Neural cell (in vitro differentiated cells): ENCODE measurements at regions not wholly inside any gene's neighbourhood (a gene's known extent, or its start where the extent isn't known, plus 50 kb on each side); places are given as distances from the start of the nearest gene placed in this dataset.
"Not testable (repeated sequence)": the region's sequence is repeated elsewhere in the genome, so short reads cannot be mapped to it uniquely, and the experiment has no call there.

Experiments used
- H2AFZ ChIP-seq: fragments of 200-600, 300-800 bp; sonication (generic), shearing (Covaris generic); 2 replicates; pipeline ENCODE4 v1.6.0; 2014; ENCODE audit warnings: low read depth, mild to moderate bottlenecking, antibody characterized with exemption, low read length, moderate library complexity
- H3F3A ChIP-seq: fragments of 200-600 bp; shearing (Covaris generic); 2 replicates; pipeline ENCODE4 v1.6.1; 2016; ENCODE audit warnings: mild to moderate bottlenecking, moderate library complexity, mixed read lengths, antibody characterized with exemption, low read length; ENCODE audit not compliant: insufficient read depth, poor library complexity, severe bottlenecking
- H3K27ac ChIP-seq: fragments of 200-600, 300-800 bp; sonication (generic), shearing (Covaris generic); 2 replicates; pipeline ENCODE4 v1.5.1; 2014; ENCODE audit warnings: mild to moderate bottlenecking, low read length, moderate library complexity
- H3K27me3 ChIP-seq: fragments of 300-800, 200-600 bp; sonication (generic), shearing (Covaris generic); 2 replicates; pipeline ENCODE4 v1.6.0; 2014; ENCODE audit warnings: mild to moderate bottlenecking, low read depth, low read length, moderate library complexity; ENCODE audit not compliant: insufficient read depth
- H3K36me3 ChIP-seq: fragments of 300-800, 200-600 bp; sonication (generic), shearing (Covaris generic); 2 replicates; pipeline ENCODE4 v1.5.1; 2014; ENCODE audit warnings: mild to moderate bottlenecking, antibody characterized with exemption, low read length, moderate library complexity; ENCODE audit not compliant: insufficient read depth
- H3K4me2 ChIP-seq: fragments of 300-800, 200-600 bp; sonication (generic), shearing (Covaris generic); 2 replicates; pipeline ENCODE4 v1.6.0; 2014; ENCODE audit warnings: mild to moderate bottlenecking, low read length
- H3K4me3 ChIP-seq: fragments of 300-800, 200-600 bp; sonication (generic), shearing (Covaris generic); 2 replicates; pipeline ENCODE4 v1.5.1; 2014; ENCODE audit warnings: mild to moderate bottlenecking, low read length, moderate library complexity
- H3K79me2 ChIP-seq: fragments of 200-600 bp; shearing (Covaris generic); replicated peaks from 2 replicates; pipeline ENCODE4 v1.6.0; 2014; ENCODE audit warnings: mild to moderate bottlenecking, low read length, moderate library complexity; ENCODE audit not compliant: insufficient read depth
- H3K9ac ChIP-seq: fragments of 300-800, 200-600 bp; sonication (generic), shearing (Covaris generic); 2 replicates; pipeline ENCODE4 v1.6.1; 2016; ENCODE audit warnings: mild to moderate bottlenecking, low read length, mixed read lengths
- H3K9me2 ChIP-seq: fragments of 200-600 bp; shearing (Covaris generic); 2 replicates; pipeline ENCODE4 v1.6.1; 2016; ENCODE audit warnings: mild to moderate bottlenecking, low read length, mixed read lengths; ENCODE audit not compliant: insufficient read depth
- H3K9me3 ChIP-seq: fragments of 200-600, 300-800 bp; sonication (generic), shearing (Covaris generic); 2 replicates; pipeline ENCODE4 v1.6.1; 2016; ENCODE audit warnings: mild to moderate bottlenecking, mixed run types, low read length, moderate library complexity, mixed read lengths
- H4K20me1 ChIP-seq: fragments of 200-600 bp; shearing (Covaris generic); 2 replicates; pipeline ENCODE4 v1.6.1; 2016; ENCODE audit warnings: mild to moderate bottlenecking, mixed run types; ENCODE audit not compliant: insufficient read depth
- CTCF ChIP-seq: fragments of 450-650 bp; IDR thresholded peaks from 2 replicates; pipeline ENCODE4 v1.5.1; 2014; ENCODE audit warnings: antibody characterized with exemption, mild to moderate bottlenecking, moderate library complexity; ENCODE audit not compliant: poor library complexity, severe bottlenecking
- EP300 ChIP-seq: fragments of 450-650 bp; conservative IDR thresholded peaks from 2 replicates; pipeline ENCODE4 v1.6.1; 2014; ENCODE audit warnings: antibody characterized with exemption, mild to moderate bottlenecking, moderate library complexity; ENCODE audit not compliant: poor library complexity, severe bottlenecking
- EZH2 ChIP-seq: fragments of 200-600, 300-800 bp; shearing (Covaris generic), sonication (generic); IDR thresholded peaks from 2 replicates; pipeline ENCODE4 v1.6.1; 2014; ENCODE audit warnings: antibody characterized with exemption, low read length, borderline replicate concordance, mild to moderate bottlenecking; ENCODE audit not compliant: insufficient read depth, poor library complexity, severe bottlenecking
- MXI1 ChIP-seq: fragments of 450-650 bp; conservative IDR thresholded peaks from 2 replicates; pipeline ENCODE4 v1.6.1; 2014; ENCODE audit warnings: antibody characterized with exemption, mild to moderate bottlenecking; ENCODE audit not compliant: poor library complexity, severe bottlenecking
- POLR2AphosphoS5 ChIP-seq: IDR thresholded peaks from 2 replicates; pipeline ENCODE4 v1.6.1; 2012
- RAD21 ChIP-seq: fragments of 450-650 bp; conservative IDR thresholded peaks from 2 replicates; pipeline ENCODE4 v1.6.1; 2014; ENCODE audit warnings: antibody characterized with exemption, mild to moderate bottlenecking, moderate library complexity
- REST ChIP-seq: IDR thresholded peaks from 2 replicates; pipeline ENCODE4 v1.6.1; 2012; ENCODE audit warnings: borderline replicate concordance
- SMC3 ChIP-seq: fragments of 450-650 bp; conservative IDR thresholded peaks from 2 replicates; pipeline ENCODE4 v1.6.1; 2014; ENCODE audit warnings: antibody characterized with exemption, mild to moderate bottlenecking, moderate library complexity; ENCODE audit not compliant: poor library complexity
- TAF1 ChIP-seq: IDR thresholded peaks from 2 replicates; pipeline ENCODE4 v1.6.1; 2012; ENCODE audit warnings: low read depth

DNA sequence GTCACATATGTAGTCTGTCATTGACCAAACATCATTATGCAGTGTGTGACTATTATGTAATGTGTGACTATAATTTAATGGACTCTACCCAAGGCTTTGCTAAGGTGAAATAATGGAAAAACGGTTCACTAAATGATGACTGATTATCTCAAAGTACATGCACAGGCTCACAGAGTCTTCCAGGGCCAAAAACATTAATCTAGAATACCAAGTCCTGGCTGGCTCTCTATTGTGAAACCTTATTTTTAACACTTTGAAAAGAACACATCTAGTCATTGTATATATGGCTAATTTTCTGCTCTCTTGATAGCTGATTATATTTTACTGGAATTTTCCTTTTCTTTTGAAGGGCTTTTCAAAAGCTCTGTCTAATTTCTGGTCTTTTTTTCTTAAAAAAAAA lies 102.9 kb upstream of the THUMPD2 start:
- Histone ChIP-seq H3K9me3 (no peaks in the 10 kb centered on the region), H3K4me2 (no peak overlapping the region), H3K79me2 (no peaks in the 10 kb centered on the region), H3K27me3 (no peaks in the 10 kb centered on the region), H3K9ac (no peak overlapping the region), H3K36me3 (no peaks in the 10 kb centered on the region), H4K20me1 (no peaks in the 10 kb centered on the region), H3K4me3 (no peak overlapping the region), H3F3A (no peaks in the 10 kb centered on the region), H2AFZ (no peak overlapping the region), H3K27ac (no peak overlapping the region), H3K9me2 (no peaks in the 10 kb centered on the region)
- TF ChIP-seq SMC3 (no peak), TAF1 (no peak), EZH2 (no peak), RAD21 (no peak), CTCF (no peak), EP300 (no peak), POLR2AphosphoS5 (no peak), REST (no peak), MXI1 (no peak)

GRCh38 chr2:39881494-39881893 lies 102.4 kb upstream of the THUMPD2 start:
- TF ChIP-seq MXI1: no peak
- no peak for TF ChIP-seq POLR2AphosphoS5
- no peak for TF ChIP-seq RAD21
- TF ChIP-seq TAF1: no peak
- no peak for TF ChIP-seq EZH2
- no peak for TF ChIP-seq REST
- TF ChIP-seq CTCF: no peak
- no peak for TF ChIP-seq SMC3
- no peak for TF ChIP-seq EP300
- Histone ChIP-seq H3K79me2 (no peaks in the 10 kb centered on the region), H4K20me1 (no peaks in the 10 kb centered on the region), H3K27me3 (no peaks in the 10 kb centered on the region), H3K9me3 (no peaks in the 10 kb centered on the region), H3F3A (no peaks in the 10 kb centered on the region), H3K9me2 (no peaks in the 10 kb centered on the region), H3K27ac (no peak overlapping the region), H3K4me3 (no peak overlapping the region), H3K9ac (no peak overlapping the region), H2AFZ (no peak overlapping the region), H3K36me3 (no peaks in the 10 kb centered on the region), H3K4me2 (no peak overlapping the region)

GRCh38 chr2:39879001-39879400 lies 99.9 kb upstream of the THUMPD2 start:
- not testable (repeated sequence) for H3K4me3 ChIP-seq, H3K9ac ChIP-seq, H3K4me2 ChIP-seq, H3K36me3 ChIP-seq, H2AFZ ChIP-seq, H3K27ac ChIP-seq, H3K9me2 ChIP-seq, H3K79me2 ChIP-seq, H4K20me1 ChIP-seq, H3F3A ChIP-seq, H3K9me3 ChIP-seq, H3K27me3 ChIP-seq
